G401 (cell line): ENCODE measurements at regions not wholly inside any gene's neighbourhood (a gene's known extent, or its start where the extent isn't known, plus 50 kb on each side); places are given as distances from the start of the nearest gene placed in this dataset.

ENCODE experiments used
- DNase-seq: peaks from one replicate; pipeline ENCODE4 v3.0.0-alpha.2; 2015; ENCODE audit warnings: low spot score
- in situ Hi-C: cut with HindIII; loops from 2 replicates; pipeline ENCODE4 v1.10.0; 2016; ENCODE audit warnings: low sequenced_read_pairs, mixed read lengths

GRCh38 chr18:67260841-67261240 is 255.7 kb downstream of the DSEL start:
- in situ Hi-C loops, result no loop called here

GRCh38 chr18:67250776-67251424 is 265.6 kb downstream of the DSEL start:
- DNase-seq, result no peak
- in situ Hi-C loops, result no loop called here

More at GRCh38 chr18:67260841-67261240, 255.7 kb downstream of the DSEL start:
- DNase-seq, result no peak

DNA sequence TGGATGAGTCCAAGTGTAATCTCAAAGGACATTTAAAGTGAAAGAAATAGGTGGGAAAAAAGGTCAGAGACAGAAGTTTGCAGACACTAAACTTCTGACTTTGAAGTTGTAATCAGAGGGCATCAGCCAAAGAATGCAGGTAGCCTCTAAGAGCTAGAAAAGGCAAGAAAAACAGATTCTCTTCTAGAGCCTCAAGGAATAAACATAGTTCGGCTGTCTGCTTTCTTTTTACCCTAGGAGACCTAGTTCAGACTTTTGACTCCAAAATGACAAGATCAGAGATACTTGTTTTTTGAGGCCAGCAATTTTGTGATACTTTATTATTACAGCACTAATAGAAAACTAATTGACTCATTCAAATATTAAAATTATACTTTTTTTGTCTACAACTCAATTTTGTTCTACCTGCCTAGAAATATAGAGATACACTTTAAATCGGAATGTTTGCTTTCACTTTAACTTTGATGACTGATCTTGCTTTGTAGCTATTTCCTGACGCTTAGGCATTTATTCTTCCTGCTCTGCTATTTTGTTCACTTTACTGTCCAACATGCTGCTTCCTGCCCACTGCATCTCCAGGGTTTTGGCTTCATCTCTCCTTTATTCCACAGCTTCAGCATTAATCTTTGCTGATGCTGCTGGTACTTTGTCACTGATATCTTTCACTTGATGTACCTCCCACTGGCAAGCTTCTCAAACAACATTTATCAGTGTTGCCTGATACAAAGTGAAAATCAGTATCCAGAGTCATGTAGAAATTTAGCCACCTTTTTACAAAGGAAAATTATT is 272.5 kb downstream of the DSEL start:
- in situ Hi-C loops, result no loop called here
- no peak for DNase-seq

DNA sequence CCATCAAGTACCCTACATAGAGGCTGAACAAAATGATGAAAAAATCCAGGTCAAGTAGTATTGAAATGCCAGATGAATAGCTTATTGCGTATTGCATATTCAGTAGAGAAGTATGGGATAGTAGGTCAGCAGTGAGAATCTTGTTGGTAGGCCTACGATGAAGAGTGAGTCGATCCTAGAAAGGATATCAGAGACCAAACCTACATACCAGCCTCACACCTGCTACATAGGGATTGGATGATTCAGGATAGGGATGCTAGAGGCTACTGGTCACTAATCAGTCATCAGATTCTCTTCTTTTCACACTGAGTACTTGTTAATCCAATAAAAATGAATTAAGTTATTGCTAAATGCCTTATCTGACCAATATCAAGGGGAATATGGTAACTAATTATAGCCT is 274.5 kb downstream of the DSEL start:
- in situ Hi-C loops, result no loop called here
- DNase-seq, result no peak

DNA sequence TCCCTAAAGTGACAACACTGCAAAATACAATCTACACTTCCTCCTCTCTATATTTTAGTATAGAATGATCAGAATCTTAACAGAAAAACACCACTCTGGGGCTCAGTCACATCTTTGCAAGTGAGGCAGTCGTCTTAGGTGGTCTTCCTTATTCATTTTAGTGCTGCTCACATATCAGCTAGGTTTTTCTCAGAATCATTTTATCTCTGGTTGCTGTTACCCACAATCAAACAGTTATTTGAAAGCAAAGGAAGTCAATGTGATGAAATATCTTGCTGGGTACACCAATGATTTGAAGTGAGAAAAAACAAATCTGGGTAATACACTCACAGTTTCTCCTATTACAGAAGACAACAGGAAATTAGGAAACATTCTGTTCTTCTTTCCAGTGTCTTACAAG is 275.2 kb downstream of the DSEL start:
- no peak for DNase-seq
- in situ Hi-C loops, result no loop called here

- in situ Hi-C loops, result no loop called here
- no peak for DNase-seq
Measured at GRCh38 chr18:67239826-67240225, 276.7 kb downstream of the DSEL start.

- in situ Hi-C loops, result no loop called here
Measured at GRCh38 chr18:67232991-67233390, 283.5 kb downstream of the DSEL start.

GRCh38 chr18:67232406-67232805 is 284.1 kb downstream of the DSEL start:
- no peak for DNase-seq
- in situ Hi-C loops, result no loop called here

More at GRCh38 chr18:67232991-67233390, 283.5 kb downstream of the DSEL start:
- DNase-seq, result no peak

DNA sequence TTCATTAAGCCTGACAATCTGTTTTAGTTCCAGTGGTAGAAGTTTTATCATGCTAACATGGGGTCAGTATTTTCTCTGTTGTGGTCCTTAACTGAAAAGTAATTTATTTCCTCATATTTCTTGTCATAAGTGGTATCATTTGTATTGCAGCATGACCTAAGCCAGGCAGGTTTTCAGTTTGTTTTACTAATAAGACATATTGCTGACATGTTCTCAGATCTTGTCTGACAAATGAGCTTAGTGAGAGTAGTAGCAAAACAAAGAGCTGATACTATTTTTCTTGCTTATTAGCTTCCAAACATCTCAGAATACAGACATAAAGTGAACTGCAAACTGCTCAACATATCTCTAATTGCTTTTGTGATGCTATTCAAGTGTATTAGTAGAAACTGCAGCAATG is 293.6 kb downstream of the DSEL start:
- no peak for DNase-seq
- in situ Hi-C loops, result no loop called here

DNA sequence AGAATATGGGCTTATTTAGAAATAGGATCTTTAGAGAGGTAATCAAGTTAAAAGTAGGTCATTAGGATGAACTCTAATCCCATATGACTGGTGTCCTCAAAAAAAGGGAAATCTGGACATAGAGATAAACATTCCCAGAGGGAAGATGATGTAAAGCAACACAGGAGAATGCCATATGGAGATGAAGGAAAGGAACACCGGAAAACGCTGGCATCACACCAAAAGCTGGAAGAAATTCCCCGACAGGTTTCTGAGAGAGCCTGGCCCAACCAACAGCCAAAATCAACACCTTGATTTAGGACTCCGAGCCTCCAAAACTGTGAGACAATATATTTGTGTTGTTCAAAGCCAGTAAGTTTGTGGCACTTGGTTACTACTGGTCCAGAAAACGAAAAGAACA is 296.7 kb downstream of the DSEL start:
- peak; percentile 77 for DNase-seq
- in situ Hi-C loops, result no loop called here

DNA sequence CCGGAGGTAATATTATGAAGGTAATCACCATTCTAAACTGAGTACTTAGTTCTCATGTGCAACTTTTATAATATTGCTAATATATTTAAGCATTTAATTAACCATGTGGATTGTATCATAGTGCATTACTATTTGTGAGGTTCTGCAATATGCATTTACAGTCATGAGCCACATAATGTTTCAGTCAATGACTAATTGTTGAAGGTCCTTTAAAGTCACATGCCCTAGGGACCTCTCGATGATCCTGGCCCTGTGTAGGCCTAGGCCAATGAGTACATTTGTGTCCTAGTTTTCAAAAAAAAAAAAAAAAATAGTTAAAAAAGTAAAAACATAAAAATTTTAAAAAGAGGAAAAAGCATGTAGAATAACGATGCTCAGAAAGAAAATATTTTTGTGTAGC is 298.0 kb downstream of the DSEL start:
- DNase-seq, result no peak
- in situ Hi-C loops, result no loop called here

- DNase-seq, result peak; percentile 81
- in situ Hi-C loops, result no loop called here
Measured at GRCh38 chr18:67217551-67218166, 298.9 kb downstream of the DSEL start.

DNA sequence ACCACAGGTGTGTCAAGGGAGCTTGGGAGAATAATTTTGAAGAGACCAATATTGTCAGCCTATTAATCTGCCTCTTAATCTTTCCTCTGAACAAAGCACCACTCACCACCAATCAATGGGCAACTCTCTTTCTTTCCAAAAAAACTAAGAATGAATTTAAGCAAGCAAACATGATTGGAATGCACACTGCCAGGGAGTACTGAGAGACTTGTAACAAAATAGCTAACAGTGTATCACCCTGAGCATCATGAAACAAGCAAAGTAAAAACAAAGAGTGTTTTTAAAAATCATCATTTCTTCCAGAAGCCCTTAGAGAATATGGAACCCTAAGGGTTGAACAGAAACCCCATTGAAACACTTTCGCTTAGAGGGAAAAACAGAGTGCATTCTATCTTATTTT is 299.7 kb downstream of the DSEL start:
- in situ Hi-C loops, result no loop called here
- no peak for DNase-seq

- DNase-seq, result no peak
- in situ Hi-C loops, result no loop called here
Measured at GRCh38 chr18:67215686-67216085, 300.8 kb downstream of the DSEL start.

GRCh38 chr18:67211646-67212045 is 304.9 kb downstream of the DSEL start:
- in situ Hi-C loops, result no loop called here
- no peak for DNase-seq

- in situ Hi-C loops, result no loop called here
- no peak for DNase-seq
Measured at GRCh38 chr18:67200665-67201064, 315.9 kb downstream of the DSEL start.

GRCh38 chr18:67199993-67200617 is 316.4 kb downstream of the DSEL start:
- in situ Hi-C loops, result no loop called here
- DNase-seq, result peak; percentile 68

GRCh38 chr18:67194886-67195285 is 321.6 kb downstream of the DSEL start:
- DNase-seq, result no peak
- in situ Hi-C loops, result no loop called here

DNA sequence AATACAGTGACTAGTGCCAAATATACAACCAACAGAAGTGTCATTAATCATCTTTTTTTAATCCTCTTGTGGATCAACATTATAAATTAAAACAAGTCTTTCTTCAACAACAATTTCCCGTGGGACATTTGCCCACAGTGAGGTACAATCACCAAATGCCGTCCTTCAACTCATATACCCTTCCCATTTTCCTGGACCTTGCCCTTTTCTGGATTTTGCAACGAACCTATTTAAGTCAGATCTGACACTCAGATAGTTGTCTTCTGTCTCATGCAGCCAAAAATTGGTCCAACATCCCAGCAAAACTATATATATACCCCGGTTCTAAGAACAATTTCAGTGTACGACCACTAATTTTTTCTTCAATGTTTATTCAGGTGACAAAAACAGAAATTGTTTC is 324.0 kb downstream of the DSEL start:
- in situ Hi-C loops, result no loop called here

GRCh38 chr18:67183398-67183797 is 333.1 kb downstream of the DSEL start:
- no peak for DNase-seq
- in situ Hi-C loops, result no loop called here

More for the DNA sequence above, 324.0 kb downstream of the DSEL start:
- DNase-seq, result no peak
